Natural killer cell (primary cell): ENCODE measurements at regions not wholly inside any gene's neighbourhood (a gene's known extent, or its start where the extent isn't known, plus 50 kb on each side); places are given as distances from the start of the nearest gene placed in this dataset.

Source experiments
- ATAC-seq, 3 donors: fragments of 150-1000 bp in 2 of 3; fragments of 200-7000 bp in 1 of 3; cut with Tn5 transposase; 1 replicate in 1 of 3; 2 replicates in 2 of 3; pipeline ENCODE4 v1.10.0; 2021; ENCODE audit warnings: mild to moderate bottlenecking in 2 of 3, moderate library complexity in 2 of 3
- DNase-seq, 2 donors: peaks; one replicate each; pipeline versions ENCODE4 v3.0.0 to v3.0.0-alpha.2; 2013 to 2021; ENCODE audit warnings: mixed read lengths in 1 of 2
- H3K27ac ChIP-seq: one replicate; pipeline ENCODE4 v1.5.1; 2013; ENCODE audit warnings: mild to moderate bottlenecking, low read length
- H3K27me3 ChIP-seq: one replicate; pipeline ENCODE4 v1.6.1; 2013; ENCODE audit warnings: low read length; ENCODE audit not compliant: control insufficient read depth, insufficient read depth
- H3K36me3 ChIP-seq: one replicate; pipeline ENCODE4 v1.6.1; 2013; ENCODE audit warnings: low read length; ENCODE audit not compliant: control insufficient read depth, insufficient read depth
- H3K4me1 ChIP-seq: one replicate; pipeline ENCODE4 v1.6.1; 2013; ENCODE audit warnings: low read length; ENCODE audit not compliant: control insufficient read depth, insufficient read depth
- H3K4me3 ChIP-seq: one replicate; pipeline ENCODE4 v1.5.1; 2013; ENCODE audit warnings: low read length
- H3K9me3 ChIP-seq: one replicate; pipeline ENCODE4 v1.6.1; 2013; ENCODE audit warnings: low read length; ENCODE audit not compliant: control insufficient read depth, insufficient read depth
- H3K27ac Mint-ChIP-seq, 2 donors: one replicate each; pipeline ENCODE4 v1.8.0; 2022; ENCODE audit warnings: mild to moderate bottlenecking in 2 of 2, mixed read lengths in 2 of 2, moderate library complexity in 1 of 2
- H3K27me3 Mint-ChIP-seq, 2 donors: one replicate each; pipeline ENCODE4 v1.8.0; 2022; ENCODE audit warnings: low read depth in 2 of 2, mixed read lengths in 2 of 2
- H3K36me3 Mint-ChIP-seq: one replicate; pipeline ENCODE4 v1.8.0; 2022; ENCODE audit warnings: mixed read lengths
- H3K4me1 Mint-ChIP-seq, 2 donors: one replicate each; pipeline ENCODE4 v1.8.0; 2022; ENCODE audit warnings: mixed read lengths in 2 of 2
- H3K4me3 Mint-ChIP-seq: one replicate; pipeline ENCODE4 v1.8.0; 2022; ENCODE audit warnings: mild to moderate bottlenecking, moderate library complexity, mixed read lengths
- H3K9me3 Mint-ChIP-seq, 2 donors: one replicate each; pipeline ENCODE4 v1.8.0; 2022; ENCODE audit warnings: mixed read lengths in 2 of 2
- CTCF ChIP-seq: fragments of 200-600 bp; IDR thresholded peaks from one replicate; pipeline ENCODE4 v1.8.0; 2022; ENCODE audit warnings: antibody characterized with exemption
- whole genome bisulfite sequencing: methylation state at CpG from one replicate; pipeline ENCODE4 v1.1.7; 2013; ENCODE audit warnings: missing lambda C conversion rate; ENCODE audit not compliant: insufficient coverage; 5-methylcytosine and 5-hydroxymethylcytosine counted together
- intact Hi-C: fragments of 100-400 bp; cut with micrococcal nuclease; formaldehyde crosslinking; loops from one replicate; pipeline ENCODE4 v1.14.2; 2022

- whole genome bisulfite sequencing: 88% methylated on average over 6 of the region's 6 CpGs
- Mint-ChIP-seq H3K27ac (no peak overlapping the region), H3K4me3 (no peak overlapping the region), H3K36me3 (no peaks in the 10 kb centered on the region), H3K9me3 (no peaks in the 10 kb centered on the region), H3K4me1 (peaks cover 5 to 8% of the 10 kb centered on the region in 2 donors), H3K27me3 (peaks cover 6 to 26% of the 10 kb centered on the region in 2 donors)
- Histone ChIP-seq H3K9me3 (no peaks in the 10 kb centered on the region), H3K27me3 (no peaks in the 10 kb centered on the region), H3K4me3 (no peak overlapping the region), H3K27ac (no peak overlapping the region), H3K36me3 (no peaks in the 10 kb centered on the region), H3K4me1 (no peaks in the 10 kb centered on the region)
- no peak for TF ChIP-seq CTCF
- intact Hi-C loops: no loop called here
- ATAC-seq: no peak
- no peak for DNase-seq
Measured at GRCh38 chr2:129720360-129720759, 259.1 kb upstream of the RAB6C start.

- ATAC-seq: no peak
- intact Hi-C loops: no loop called here
- DNase-seq: no peak
- Mint-ChIP-seq H3K4me1 (peaks cover 5 to 8% of the 10 kb centered on the region in 2 donors), H3K36me3 (no peaks in the 10 kb centered on the region), H3K4me3 (no peak overlapping the region), H3K9me3 (no peaks in the 10 kb centered on the region), H3K27ac (no peak overlapping the region), H3K27me3 (peaks cover 4 to 26% of the 10 kb centered on the region in 2 donors)
- no peaks in the 10 kb centered on the region for H3K4me1 ChIP-seq
- TF ChIP-seq CTCF: no peak
- H3K36me3 ChIP-seq: no peaks in the 10 kb centered on the region
- H3K4me3 ChIP-seq: no peak overlapping the region
- no peaks in the 10 kb centered on the region for H3K9me3 ChIP-seq
- H3K27ac ChIP-seq: no peak overlapping the region
- 95% methylated on average over 6 of the region's 6 CpGs for WGBS
- no peaks in the 10 kb centered on the region for H3K27me3 ChIP-seq
Measured at GRCh38 chr2:129720761-129721160, 258.7 kb upstream of the RAB6C start.

GRCh38 chr2:129721236-129721635 is 258.2 kb upstream of the RAB6C start:
- Mint-ChIP-seq H3K4me1 (peaks cover 5 to 8% of the 10 kb centered on the region in 2 donors), H3K9me3 (no peaks in the 10 kb centered on the region), H3K27ac (no peak overlapping the region), H3K27me3 (peaks cover 3 to 26% of the 10 kb centered on the region in 2 donors), H3K4me3 (no peak overlapping the region), H3K36me3 (no peaks in the 10 kb centered on the region)
- 91% methylated on average over 2 of the region's 3 CpGs for WGBS
- Histone ChIP-seq H3K36me3 (no peaks in the 10 kb centered on the region), H3K27me3 (no peaks in the 10 kb centered on the region), H3K4me3 (no peak overlapping the region), H3K27ac (no peak overlapping the region), H3K9me3 (no peaks in the 10 kb centered on the region), H3K4me1 (no peaks in the 10 kb centered on the region)
- peak in 1 of 3 donors; percentile 33 for ATAC-seq
- intact Hi-C loops: no loop called here
- no peak for DNase-seq
- no peak for TF ChIP-seq CTCF

- Histone ChIP-seq H3K4me1 (no peaks in the 10 kb centered on the region), H3K36me3 (no peaks in the 10 kb centered on the region), H3K27me3 (no peaks in the 10 kb centered on the region), H3K4me3 (no peak overlapping the region), H3K9me3 (no peaks in the 10 kb centered on the region), H3K27ac (no peak overlapping the region)
- no peaks in the 10 kb centered on the region for H3K36me3 Mint-ChIP-seq
- H3K9me3 Mint-ChIP-seq: no peaks in the 10 kb centered on the region
- TF ChIP-seq CTCF: no peak
- H3K27ac Mint-ChIP-seq: no peak overlapping the region
- H3K4me1 Mint-ChIP-seq: peaks cover under 1 to 3% of the 10 kb centered on the region in 2 donors
- 25% methylated on average over 15 of the region's 15 CpGs for WGBS
- no peak overlapping the region for H3K4me3 Mint-ChIP-seq
- intact Hi-C loops: no loop called here
- peak in 1 of 3 donors; percentile 30 for ATAC-seq
- peaks cover under 1 to 20% of the 10 kb centered on the region in 2 donors for H3K27me3 Mint-ChIP-seq
- no peak for DNase-seq
Measured at GRCh38 chr2:129721846-129722245, 257.6 kb upstream of the RAB6C start.
